Activated CD8-positive, alpha-beta memory T cell treated with anti-CD3 and anti-CD28 coated beads for 24 hours (primary cell): ENCODE measurements at regions not wholly inside any gene's neighbourhood (a gene's known extent, or its start where the extent isn't known, plus 50 kb on each side); places are given as distances from the start of the nearest gene placed in this dataset.
"Not testable (repeated sequence)": the region's sequence is repeated elsewhere in the genome, so short reads cannot be mapped to it uniquely, and the experiment has no call there.

Experiments
- DNase-seq: peaks from one replicate; pipeline ENCODE4 v3.0.0-alpha.2; 2020

DNA sequence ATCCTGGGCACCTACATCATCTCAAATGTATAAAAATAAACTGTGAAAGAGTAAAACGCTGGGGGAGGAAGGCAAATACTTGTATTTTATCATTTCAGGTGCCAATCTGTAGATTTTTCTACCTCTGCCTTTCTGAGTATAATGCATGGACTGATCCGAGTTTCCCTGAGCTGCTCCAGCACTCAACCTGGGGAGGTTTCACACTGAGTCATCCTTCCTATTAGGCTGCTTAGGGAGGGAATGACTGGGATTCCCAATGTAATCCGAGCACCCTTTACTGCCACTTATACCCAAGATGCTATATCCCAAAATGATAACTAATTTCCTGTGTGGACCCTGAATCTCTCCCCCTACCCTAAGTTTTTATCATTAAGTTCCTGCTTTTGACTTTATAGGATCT lies 126.6 kb downstream of the HNRNPD start:
- no peak for DNase-seq

GRCh38 chr4:82241534-82241933 lies 132.3 kb downstream of the HNRNPD start:
- DNase-seq = no peak

GRCh38 chr4:82240410-82240809 lies 133.4 kb downstream of the HNRNPD start:
- no peak for DNase-seq

- DNase-seq = not testable (repeated sequence)
These were observed 136.6 kb downstream of the HNRNPD start for GRCh38 chr4:82237142-82237541.

- DNase-seq = no peak
These were observed 138.4 kb downstream of the HNRNPD start for GRCh38 chr4:82235346-82235745.

GRCh38 chr4:82232891-82233290 lies 140.9 kb downstream of the HNRNPD start:
- DNase-seq = no peak

DNA sequence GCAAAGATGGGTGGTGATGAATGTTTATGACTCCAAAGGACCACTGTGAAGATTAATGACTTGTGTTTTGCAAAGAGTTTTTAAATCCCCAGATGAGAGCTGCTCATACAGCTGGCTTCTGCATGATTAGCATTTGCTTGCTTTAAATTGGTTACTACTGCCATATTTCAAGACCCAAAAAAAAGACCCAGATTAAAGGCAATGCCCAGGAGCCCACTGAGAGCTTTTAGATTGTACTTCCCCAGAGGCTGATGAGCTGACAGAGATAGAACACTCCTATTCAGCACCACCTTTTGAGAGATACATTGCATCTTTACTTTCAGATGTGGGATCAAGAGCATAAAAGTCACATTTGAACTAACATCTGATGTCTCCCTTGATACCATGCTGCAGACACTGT lies 142.0 kb downstream of the HNRNPD start:
- no peak for DNase-seq

DNA sequence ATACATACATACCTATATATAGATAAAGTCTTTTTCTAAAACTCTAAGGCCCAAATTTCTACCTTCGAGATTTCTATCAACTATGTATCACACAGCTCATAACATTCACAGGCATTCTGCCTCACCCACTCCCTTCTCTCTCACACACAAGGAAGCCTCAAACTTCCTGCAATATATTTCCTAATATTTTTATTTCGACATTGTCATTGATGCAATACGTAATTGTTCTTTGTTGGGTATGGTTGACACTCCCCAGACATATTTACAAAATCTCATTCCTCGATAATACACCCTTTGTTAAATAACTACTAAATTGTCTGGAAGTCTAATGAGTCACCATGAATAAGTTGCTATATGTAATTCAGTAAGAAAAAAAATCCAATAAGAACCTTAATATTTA lies 143.5 kb downstream of the HNRNPD start:
- no peak for DNase-seq

- no peak for DNase-seq
These were observed 148.8 kb downstream of the HNRNPD start for GRCh38 chr4:82225030-82225429.

DNA sequence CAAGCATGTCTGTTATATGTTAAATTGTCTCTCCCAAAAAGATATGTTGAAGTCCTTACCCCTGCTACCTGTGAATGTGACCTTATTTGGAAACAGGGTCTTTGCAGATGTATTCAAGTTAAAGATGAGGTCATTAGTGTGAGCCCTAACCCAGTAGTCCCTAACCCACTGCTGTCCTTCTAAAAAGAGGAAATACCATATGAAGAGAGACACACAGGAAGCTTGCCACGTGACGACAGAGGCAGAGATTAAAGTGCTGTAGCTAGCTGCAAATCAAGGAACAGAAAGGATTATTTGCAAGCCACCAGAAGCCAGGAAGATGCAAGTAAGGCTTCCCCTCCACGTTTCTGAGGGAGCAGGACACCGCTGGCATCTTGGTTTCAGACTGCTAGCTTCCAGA lies 150.1 kb downstream of the HNRNPD start:
- DNase-seq = no peak

DNA sequence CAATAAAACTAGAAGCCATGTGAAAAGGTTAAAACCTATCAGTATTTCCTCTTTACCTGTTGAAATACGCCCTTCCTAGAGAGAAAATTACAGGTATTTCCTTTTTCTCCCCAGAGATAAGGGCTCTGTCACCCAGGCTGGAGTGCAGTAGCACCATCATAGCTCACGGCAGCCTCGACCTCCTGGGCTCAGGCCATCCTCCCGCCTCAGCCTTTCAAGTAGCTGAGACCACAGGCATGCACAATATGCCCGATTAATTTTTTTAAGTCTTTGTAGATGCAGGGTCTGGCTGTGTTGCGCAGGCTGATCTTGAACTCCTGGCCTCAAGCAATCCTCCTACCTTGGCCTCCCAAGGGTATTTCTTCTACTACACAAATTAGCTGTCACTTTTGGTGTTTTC lies 154.4 kb downstream of the HNRNPD start:
- DNase-seq = no peak

DNA sequence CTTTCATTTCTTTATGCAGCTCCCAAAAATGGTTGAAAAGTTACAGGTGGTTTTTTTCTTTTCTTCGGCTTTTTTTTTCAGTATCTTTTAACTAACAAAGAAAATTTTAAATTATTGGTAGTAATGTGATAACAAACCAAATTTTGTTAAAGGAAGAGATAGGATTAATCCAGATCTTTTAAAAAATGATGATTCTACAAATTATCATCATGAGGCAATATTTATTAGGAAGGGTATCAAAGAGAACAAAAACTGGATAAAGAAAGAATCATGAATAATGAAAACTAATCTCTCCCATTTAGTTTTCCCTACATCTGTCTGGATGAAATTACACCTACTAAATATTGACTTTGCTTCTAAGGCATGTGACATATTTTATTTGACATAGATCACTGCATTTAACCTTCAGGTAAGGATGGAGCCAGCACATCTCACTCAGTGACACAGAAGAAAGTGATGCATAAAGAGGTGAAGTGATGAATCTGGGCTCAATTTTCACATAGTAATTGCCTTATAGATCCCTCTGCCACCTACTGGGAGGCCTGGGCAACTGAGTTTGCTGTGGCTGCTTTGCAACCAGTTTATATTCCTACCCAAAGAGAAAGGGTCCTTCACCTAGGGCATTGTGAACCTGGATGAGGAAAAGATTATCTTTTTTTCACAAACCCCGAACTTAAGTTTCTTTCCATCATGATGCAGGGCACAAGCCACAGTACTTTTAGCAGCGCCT lies 155.6 kb downstream of the HNRNPD start:
- no peak for DNase-seq

DNA sequence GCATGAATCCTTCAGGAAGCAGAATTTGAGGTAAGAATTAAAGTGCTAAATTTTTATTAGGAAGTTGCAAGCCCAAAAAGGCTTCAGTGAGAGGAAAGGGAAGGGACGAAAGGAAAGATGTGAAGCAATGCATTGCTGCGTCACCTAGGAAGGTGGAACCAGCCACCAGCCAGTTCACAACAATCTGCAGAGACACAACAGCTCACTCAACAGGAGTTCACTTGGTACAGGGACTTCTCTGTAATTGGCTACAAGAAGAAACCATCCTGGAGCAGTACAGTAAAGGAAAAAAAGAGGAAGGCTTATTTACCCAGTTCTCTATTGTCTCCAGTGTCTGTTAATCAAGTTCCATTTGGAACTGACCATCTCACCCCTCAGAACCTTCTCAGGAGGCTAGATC lies 157.6 kb downstream of the HNRNPD start:
- DNase-seq = no peak

GRCh38 chr4:82215800-82216199 lies 158.0 kb downstream of the HNRNPD start:
- DNase-seq = no peak

DNA sequence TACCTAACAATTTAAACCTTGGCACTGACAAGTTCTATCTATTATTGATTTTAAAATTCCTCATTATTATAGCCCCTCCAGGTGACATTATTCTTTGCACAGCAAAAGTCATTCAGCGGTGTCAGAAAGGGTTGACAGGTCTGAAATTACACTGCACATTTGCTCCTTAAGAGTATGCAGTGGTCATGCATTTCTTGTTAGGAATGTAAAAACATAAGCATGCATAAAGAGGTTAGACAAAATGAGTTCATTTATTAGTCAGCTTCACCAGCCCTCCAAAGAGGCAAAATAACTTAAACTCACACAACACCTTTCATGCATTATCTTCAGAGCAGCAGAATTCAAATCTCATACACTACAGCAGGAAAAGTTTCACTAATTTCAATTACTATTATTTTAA lies 158.8 kb downstream of the HNRNPD start:
- DNase-seq = no peak

- DNase-seq = no peak
These were observed 160.0 kb downstream of the HNRNPD start for GRCh38 chr4:82213485-82214417.

DNA sequence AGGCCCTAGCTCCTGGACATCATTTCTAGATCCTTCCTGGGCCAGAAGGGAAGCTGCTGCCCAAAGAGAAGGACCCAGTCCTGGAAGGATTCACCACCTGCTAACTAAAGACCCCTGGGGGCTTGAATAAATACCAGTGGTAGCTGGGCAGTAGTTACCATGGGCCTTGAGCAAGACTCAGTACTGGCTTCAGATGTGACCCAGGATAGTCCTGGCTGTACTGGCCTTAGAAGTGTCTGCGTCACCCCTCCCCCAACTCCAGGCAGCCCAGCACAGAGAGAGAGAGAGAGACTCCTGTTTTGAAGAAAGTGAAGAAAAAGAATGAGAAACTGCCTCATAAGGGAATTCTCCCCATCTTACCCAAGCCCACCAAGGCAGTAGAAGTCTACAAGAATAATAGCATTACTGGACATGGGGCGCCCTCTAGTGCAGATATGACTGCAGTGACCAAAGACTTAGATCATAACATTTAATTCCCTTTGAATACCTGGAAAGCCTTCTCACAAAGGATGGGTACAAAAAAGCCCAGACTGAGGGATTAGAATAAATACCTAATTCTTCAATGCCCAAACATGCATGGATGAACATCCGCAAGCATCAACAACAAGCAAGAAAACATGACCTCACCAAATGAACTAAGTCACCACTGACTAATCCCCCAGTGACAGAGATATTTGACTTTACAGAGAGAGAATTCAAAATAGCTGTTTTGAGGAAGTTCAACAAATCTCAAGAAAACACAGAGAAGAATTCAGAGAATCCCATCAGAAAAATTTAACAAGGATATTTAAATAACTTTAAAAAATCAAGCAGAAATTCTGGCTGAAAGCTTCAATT lies 171.8 kb downstream of the HNRNPD start:
- peak; percentile 67 for DNase-seq

DNA sequence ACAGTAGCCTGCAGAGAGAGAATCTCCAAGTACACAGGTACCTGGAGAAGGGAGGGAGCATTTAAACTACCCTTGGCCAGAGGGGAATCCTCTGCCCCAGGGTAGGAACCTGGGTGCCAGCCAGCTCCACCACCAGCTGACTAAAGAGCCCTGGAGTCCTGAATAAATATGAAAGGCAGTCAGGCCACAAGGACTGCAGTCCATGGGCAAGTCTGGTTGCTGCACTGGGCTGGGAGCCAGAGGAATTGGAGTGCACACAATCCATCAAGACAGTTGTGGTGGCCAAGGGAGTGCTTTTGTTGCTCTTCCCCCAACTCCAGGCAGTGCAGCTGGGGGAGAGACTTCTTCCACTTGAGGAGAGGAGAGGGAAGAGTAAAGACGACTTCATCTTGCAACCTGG lies 172.5 kb downstream of the HNRNPD start:
- DNase-seq = no peak

DNA sequence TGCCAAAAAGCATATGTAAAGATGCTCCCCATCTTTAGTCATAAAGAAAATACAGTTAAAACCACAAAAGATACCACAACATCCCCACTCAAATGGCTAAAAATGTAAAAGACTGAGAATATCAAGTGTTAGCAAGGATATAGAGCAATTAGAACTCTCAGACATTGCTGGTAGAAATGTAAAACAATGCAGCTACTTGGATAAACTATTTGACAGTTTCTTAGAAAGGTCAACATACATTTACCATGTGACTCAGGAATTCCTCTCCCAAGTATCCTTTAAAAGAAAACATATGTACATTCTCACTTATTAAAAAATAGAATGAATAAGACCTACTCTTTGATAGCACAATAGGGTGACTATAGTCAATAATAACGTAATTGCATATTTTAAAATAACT lies 173.7 kb downstream of the HNRNPD start:
- DNase-seq = no peak

GRCh38 chr4:82194329-82194728 lies 179.5 kb downstream of the HNRNPD start:
- no peak for DNase-seq

DNA sequence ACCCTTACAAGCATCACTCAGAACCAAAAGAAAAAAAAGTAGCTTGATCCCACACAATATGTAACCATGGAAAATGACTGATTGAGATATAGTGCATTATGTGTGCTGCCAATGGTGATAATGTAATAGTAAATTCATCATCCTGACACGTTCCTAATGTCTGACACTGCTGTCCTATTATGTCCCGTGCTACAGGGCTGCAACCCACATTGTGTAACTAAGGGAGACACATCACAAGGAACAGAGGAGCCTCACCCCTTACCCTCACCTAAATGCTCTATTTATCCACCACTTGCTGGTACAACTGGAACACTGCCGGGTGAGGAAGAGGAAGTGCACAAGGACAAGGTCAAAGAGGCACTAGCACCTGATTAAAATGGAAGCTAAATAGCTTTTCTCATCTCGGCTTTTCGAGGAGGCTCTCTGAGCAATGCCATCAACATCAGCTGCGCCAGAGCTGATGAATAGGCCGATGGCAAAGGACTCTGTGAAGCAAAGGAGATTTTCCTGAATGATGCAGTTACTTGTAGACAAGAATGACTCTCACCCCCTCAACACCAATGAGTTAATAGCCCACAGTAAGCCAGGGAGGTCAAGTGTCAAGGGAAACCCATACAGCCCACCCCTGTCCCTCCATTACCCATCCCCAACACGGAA lies 181.6 kb downstream of the HNRNPD start:
- no peak for DNase-seq

DNA sequence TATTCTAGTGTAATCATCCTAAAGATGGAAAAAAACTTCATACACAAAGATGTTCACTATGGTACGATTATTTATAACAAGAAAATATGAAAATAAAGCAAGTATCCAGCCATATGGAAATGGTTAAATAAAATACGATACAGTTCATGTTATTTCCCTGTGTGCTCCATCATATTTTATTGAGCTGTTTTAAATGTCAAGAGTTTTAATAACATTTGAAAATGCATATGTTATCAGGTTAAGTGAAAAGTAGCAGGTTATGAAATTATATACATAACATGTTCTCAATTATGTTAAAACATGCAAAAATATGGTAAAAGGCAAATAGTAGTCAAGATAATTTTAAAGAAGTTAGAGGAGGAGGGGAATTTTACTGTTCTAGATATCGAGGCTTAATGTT lies 192.0 kb downstream of the HNRNPD start:
- no peak for DNase-seq

GRCh38 chr4:82172186-82172585 lies 201.6 kb downstream of the HNRNPD start:
- no peak for DNase-seq
